SK-N-SH treated with all-trans-retinoic acid at 6 μM for 48 hours (cell line): ENCODE measurements at regions not wholly inside any gene's neighbourhood (a gene's known extent, or its start where the extent isn't known, plus 50 kb on each side); places are given as distances from the start of the nearest gene placed in this dataset.

Source experiments
- ATAC-seq: fragments of 200-7000 bp; cut with Tn5 transposase; 3 replicates; pipeline ENCODE4 v1.9.1; 2020; ENCODE audit warnings: mild to moderate bottlenecking, moderate library complexity
- ARNTL ChIP-seq: fragments of 450-650 bp; formaldehyde crosslinking; IDR thresholded peaks from 2 replicates; pipeline ENCODE4 v1.5.0; 2020; ENCODE audit warnings: low read depth, mild to moderate bottlenecking, moderate library complexity, borderline replicate concordance
- BACH2 ChIP-seq: fragments of 250-450 bp; sonication (Bioruptor Pico); IDR thresholded peaks from 2 replicates; pipeline ENCODE4 v1.9.0; 2021; ENCODE audit warnings: mild to moderate bottlenecking, borderline replicate concordance
- ESRRG ChIP-seq: fragments of 250-450 bp; sonication (Bioruptor Pico); IDR thresholded peaks from 2 replicates; pipeline ENCODE4 v1.6.1; 2021; ENCODE audit warnings: mild to moderate bottlenecking
- GLIS3 ChIP-seq: fragments of 250-450 bp; sonication (Bioruptor Pico); IDR thresholded peaks from 2 replicates; pipeline ENCODE4 v1.5.0; 2020; ENCODE audit warnings: mild to moderate bottlenecking, moderate library complexity
- ISL1 ChIP-seq: fragments of 250-450 bp; sonication (Bioruptor Pico); IDR thresholded peaks from 2 replicates; pipeline ENCODE4 v2.1.2; 2022; ENCODE audit warnings: mild to moderate bottlenecking, moderate library complexity
- OSR1 ChIP-seq: fragments of 250-450 bp; sonication (Bioruptor Pico); IDR thresholded peaks from 2 replicates; pipeline ENCODE4 v1.8.0; 2022; ENCODE audit warnings: moderate library complexity, mild to moderate bottlenecking, inconsistent platforms
- PPARA ChIP-seq: fragments of 250-450 bp; sonication (Bioruptor Pico); IDR thresholded peaks from 2 replicates; pipeline ENCODE4 v1.5.0; 2020; ENCODE audit warnings: mild to moderate bottlenecking, borderline replicate concordance
- RARB ChIP-seq: fragments of 250-450 bp; sonication (Bioruptor Pico); IDR thresholded peaks from 2 replicates; pipeline ENCODE4 v1.8.0; 2021; ENCODE audit warnings: mild to moderate bottlenecking, moderate library complexity
- TCF4 ChIP-seq: fragments of 250-450 bp; sonication (Bioruptor Pico); IDR thresholded peaks from 2 replicates; pipeline ENCODE4 v1.8.0; 2021; ENCODE audit warnings: mild to moderate bottlenecking, moderate library complexity, borderline replicate concordance
- TOX ChIP-seq: fragments of 250-450 bp; sonication (Bioruptor Pico); IDR thresholded peaks from 2 replicates; pipeline ENCODE4 v1.8.0; 2021; ENCODE audit warnings: mild to moderate bottlenecking, moderate library complexity, borderline replicate concordance
- TSHZ2 ChIP-seq: fragments of 250-450 bp; sonication (Bioruptor Pico); IDR thresholded peaks from 2 replicates; pipeline ENCODE4 v1.5.0; 2020; ENCODE audit warnings: mild to moderate bottlenecking, moderate library complexity
- ZC3H10 ChIP-seq: fragments of 250-450 bp; sonication (Bioruptor Pico); IDR thresholded peaks from 2 replicates; pipeline ENCODE4 v1.5.1; 2021; ENCODE audit warnings: mild to moderate bottlenecking, moderate library complexity
- ZFP3 ChIP-seq: fragments of 250-450 bp; sonication (Bioruptor Pico); IDR thresholded peaks from 2 replicates; pipeline ENCODE4 v1.5.0; 2020; ENCODE audit warnings: mild to moderate bottlenecking, moderate library complexity
- ZNF70 ChIP-seq: fragments of 450-650 bp; formaldehyde crosslinking; IDR thresholded peaks from 2 replicates; pipeline ENCODE4 v1.5.0; 2020; ENCODE audit warnings: mild to moderate bottlenecking, moderate library complexity
- ZNF8 ChIP-seq: fragments of 450-650 bp; formaldehyde crosslinking; IDR thresholded peaks from 2 replicates; pipeline ENCODE4 v1.5.0; 2020; ENCODE audit warnings: mild to moderate bottlenecking, moderate library complexity
- TF ChIP-seq, protein P1 (sequence below): fragments of 250-450 bp; sonication (Bioruptor Pico); IDR thresholded peaks from 2 replicates; pipeline ENCODE4 v1.8.0; 2020; ENCODE audit warnings: mild to moderate bottlenecking, moderate library complexity, borderline replicate concordance
- TF ChIP-seq, protein P2 (sequence below): fragments of 250-450 bp; sonication (Bioruptor Pico); IDR thresholded peaks from 2 replicates; pipeline ENCODE4 v1.5.1; 2021; ENCODE audit warnings: mild to moderate bottlenecking, moderate library complexity
- TF ChIP-seq, protein P3 (sequence below): fragments of 250-450 bp; sonication (Bioruptor Pico); IDR thresholded peaks from 2 replicates; pipeline ENCODE4 v1.8.0; 2021; ENCODE audit warnings: low read depth, mild to moderate bottlenecking, moderate library complexity, borderline replicate concordance

DNA sequence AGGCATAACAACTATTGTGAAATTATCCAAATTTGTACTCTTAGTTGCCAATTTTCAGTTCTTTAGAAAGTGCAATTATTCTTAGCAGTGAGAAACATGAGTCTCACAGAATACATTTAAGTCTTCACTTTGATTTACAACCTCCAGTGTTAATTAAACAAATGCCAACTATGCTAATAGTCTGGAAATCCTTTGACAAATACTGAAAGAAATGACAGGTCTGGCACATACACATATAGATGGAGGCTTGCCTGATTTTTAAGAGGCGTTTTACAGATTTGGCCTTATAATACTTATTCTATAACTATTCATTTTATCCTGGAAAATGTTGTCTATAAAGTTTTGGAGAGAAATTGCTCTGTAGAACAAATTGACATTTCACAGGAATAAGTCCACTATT, 320.1 kb downstream of the TRIML1 start (continued):
- TF ChIP-seq, protein P1, sequence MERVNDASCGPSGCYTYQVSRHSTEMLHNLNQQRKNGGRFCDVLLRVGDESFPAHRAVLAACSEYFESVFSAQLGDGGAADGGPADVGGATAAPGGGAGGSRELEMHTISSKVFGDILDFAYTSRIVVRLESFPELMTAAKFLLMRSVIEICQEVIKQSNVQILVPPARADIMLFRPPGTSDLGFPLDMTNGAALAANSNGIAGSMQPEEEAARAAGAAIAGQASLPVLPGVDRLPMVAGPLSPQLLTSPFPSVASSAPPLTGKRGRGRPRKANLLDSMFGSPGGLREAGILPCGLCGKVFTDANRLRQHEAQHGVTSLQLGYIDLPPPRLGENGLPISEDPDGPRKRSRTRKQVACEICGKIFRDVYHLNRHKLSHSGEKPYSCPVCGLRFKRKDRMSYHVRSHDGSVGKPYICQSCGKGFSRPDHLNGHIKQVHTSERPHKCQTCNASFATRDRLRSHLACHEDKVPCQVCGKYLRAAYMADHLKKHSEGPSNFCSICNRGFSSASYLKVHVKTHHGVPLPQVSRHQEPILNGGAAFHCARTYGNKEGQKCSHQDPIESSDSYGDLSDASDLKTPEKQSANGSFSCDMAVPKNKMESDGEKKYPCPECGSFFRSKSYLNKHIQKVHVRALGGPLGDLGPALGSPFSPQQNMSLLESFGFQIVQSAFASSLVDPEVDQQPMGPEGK (CRISPR knock-in tag), result no peak
- TF ChIP-seq GLIS3 (CRISPR knock-in tag), result no peak

DNA sequence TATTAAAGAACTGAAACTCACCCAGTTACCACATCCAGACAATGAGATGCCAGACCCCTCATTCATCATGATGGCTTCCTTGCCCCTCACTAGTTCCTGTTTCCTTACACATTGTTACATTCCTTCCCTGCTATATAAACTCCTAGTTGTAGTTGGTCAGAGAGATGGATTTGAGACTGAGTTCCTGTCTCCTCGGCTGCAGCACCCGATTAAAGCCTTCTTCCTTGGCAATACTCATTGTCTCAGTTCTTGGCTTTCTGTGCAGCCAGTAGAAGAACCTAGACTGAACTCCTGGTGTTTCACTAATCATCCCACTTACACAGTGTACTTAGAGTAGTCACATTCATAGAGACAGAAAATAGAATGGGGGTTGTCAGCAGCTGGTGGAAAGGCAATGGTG, 324.7 kb downstream of the TRIML1 start:
- no peak for ATAC-seq
- TF ChIP-seq TOX (CRISPR knock-in tag) (no peak), OSR1 (no peak), PPARA (CRISPR knock-in tag) (no peak), ZFP3 (no peak), ZC3H10 (CRISPR knock-in tag) (no peak), ZNF70 (CRISPR knock-in tag) (no peak), BACH2 (CRISPR knock-in tag) (no peak)
- TF ChIP-seq, protein P1 (CRISPR knock-in tag), result no peak
- TF ChIP-seq, protein P2, sequence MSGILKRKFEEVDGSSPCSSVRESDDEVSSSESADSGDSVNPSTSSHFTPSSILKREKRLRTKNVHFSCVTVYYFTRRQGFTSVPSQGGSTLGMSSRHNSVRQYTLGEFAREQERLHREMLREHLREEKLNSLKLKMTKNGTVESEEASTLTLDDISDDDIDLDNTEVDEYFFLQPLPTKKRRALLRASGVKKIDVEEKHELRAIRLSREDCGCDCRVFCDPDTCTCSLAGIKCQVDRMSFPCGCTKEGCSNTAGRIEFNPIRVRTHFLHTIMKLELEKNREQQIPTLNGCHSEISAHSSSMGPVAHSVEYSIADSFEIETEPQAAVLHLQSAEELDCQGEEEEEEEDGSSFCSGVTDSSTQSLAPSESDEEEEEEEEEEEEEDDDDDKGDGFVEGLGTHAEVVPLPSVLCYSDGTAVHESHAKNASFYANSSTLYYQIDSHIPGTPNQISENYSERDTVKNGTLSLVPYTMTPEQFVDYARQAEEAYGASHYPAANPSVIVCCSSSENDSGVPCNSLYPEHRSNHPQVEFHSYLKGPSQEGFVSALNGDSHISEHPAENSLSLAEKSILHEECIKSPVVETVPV, result no peak

- no peak for ATAC-seq
Measured at GRCh38 chr4:188466001-188466400, 326.8 kb downstream of the TRIML1 start.

GRCh38 chr4:188484256-188484655, 345.0 kb downstream of the TRIML1 start:
- TF ChIP-seq ARNTL (CRISPR knock-in tag), result no peak
- TF ChIP-seq BACH2 (CRISPR knock-in tag), result no peak
- TF ChIP-seq ZNF8 (CRISPR knock-in tag), result no peak
- TF ChIP-seq, protein P3, sequence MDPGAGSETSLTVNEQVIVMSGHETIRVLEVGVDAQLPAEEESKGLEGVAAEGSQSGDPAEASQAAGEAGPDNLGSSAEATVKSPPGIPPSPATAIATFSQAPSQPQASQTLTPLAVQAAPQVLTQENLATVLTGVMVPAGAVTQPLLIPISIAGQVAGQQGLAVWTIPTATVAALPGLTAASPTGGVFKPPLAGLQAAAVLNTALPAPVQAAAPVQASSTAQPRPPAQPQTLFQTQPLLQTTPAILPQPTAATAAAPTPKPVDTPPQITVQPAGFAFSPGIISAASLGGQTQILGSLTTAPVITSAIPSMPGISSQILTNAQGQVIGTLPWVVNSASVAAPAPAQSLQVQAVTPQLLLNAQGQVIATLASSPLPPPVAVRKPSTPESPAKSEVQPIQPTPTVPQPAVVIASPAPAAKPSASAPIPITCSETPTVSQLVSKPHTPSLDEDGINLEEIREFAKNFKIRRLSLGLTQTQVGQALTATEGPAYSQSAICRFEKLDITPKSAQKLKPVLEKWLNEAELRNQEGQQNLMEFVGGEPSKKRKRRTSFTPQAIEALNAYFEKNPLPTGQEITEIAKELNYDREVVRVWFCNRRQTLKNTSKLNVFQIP, result no peak
- TF ChIP-seq ZNF70 (CRISPR knock-in tag), result no peak
- TF ChIP-seq TSHZ2 (CRISPR knock-in tag), result no peak
- no peak for TF ChIP-seq TOX (CRISPR knock-in tag)
- no peak for TF ChIP-seq ZC3H10 (CRISPR knock-in tag)
- TF ChIP-seq TCF4, result no peak
- no peak for TF ChIP-seq ESRRG
- TF ChIP-seq RARB, result no peak
- TF ChIP-seq, protein P1 (CRISPR knock-in tag), result no peak
- no peak for ATAC-seq

More at GRCh38 chr4:188466001-188466400, 326.8 kb downstream of the TRIML1 start:
- TF ChIP-seq ZNF70 (CRISPR knock-in tag) (no peak), ISL1 (CRISPR knock-in tag) (no peak), ARNTL (CRISPR knock-in tag) (no peak)
- TF ChIP-seq, protein P2, result no peak
- TF ChIP-seq, all 23 proteins: peak for 0
